CD4-positive, alpha-beta T cell treated with Interleukin-21 for 1 hour (primary cell): ENCODE measurements at regions not wholly inside any gene's neighbourhood (a gene's known extent, or its start where the extent isn't known, plus 50 kb on each side); places are given as distances from the start of the nearest gene placed in this dataset.

Experiments
- DNase-seq: peaks from one replicate; pipeline ENCODE4 v3.0.0-alpha.2; 2020

GRCh38 chr13:105334211-105334610, 1201.3 kb downstream of the EFNB2 start:
- no peak for DNase-seq

- DNase-seq: no peak
Measured at GRCh38 chr13:105333416-105333815, 1202.0 kb downstream of the EFNB2 start.

GRCh38 chr13:105329359-105329758, 1206.1 kb downstream of the EFNB2 start:
- no peak for DNase-seq

GRCh38 chr13:105328212-105328611, 1207.2 kb downstream of the EFNB2 start:
- no peak for DNase-seq

- no peak for DNase-seq
Measured at GRCh38 chr13:105327581-105328126, 1207.8 kb downstream of the EFNB2 start.

GRCh38 chr13:105319875-105320274, 1215.6 kb downstream of the EFNB2 start:
- no peak for DNase-seq

GRCh38 chr13:105316731-105317130, 1218.7 kb downstream of the EFNB2 start:
- no peak for DNase-seq

- DNase-seq: no peak
Measured at GRCh38 chr13:105312906-105313305, 1222.6 kb downstream of the EFNB2 start.

- DNase-seq: no peak
Measured at GRCh38 chr13:105311094-105311493, 1224.4 kb downstream of the EFNB2 start.

- DNase-seq: no peak
Measured at GRCh38 chr13:105307776-105308175, 1227.7 kb downstream of the EFNB2 start.

GRCh38 chr13:105297839-105298238, 1237.6 kb downstream of the EFNB2 start:
- no peak for DNase-seq

- no peak for DNase-seq
Measured at GRCh38 chr13:105291987-105292386, 1243.5 kb downstream of the EFNB2 start.

GRCh38 chr13:105290596-105290995, 1244.9 kb downstream of the EFNB2 start:
- no peak for DNase-seq

- DNase-seq: no peak
Measured at GRCh38 chr13:105285526-105285925, 1249.9 kb downstream of the EFNB2 start.

GRCh38 chr13:105282406-105283285, 1252.8 kb downstream of the EFNB2 start:
- no peak for DNase-seq

- DNase-seq: no peak
Measured at GRCh38 chr13:105278943-105279381, 1256.5 kb downstream of the EFNB2 start.

GRCh38 chr13:105276571-105276970, 1258.9 kb downstream of the EFNB2 start:
- no peak for DNase-seq

- DNase-seq: no peak
Measured at GRCh38 chr13:105273665-105274222, 1261.7 kb downstream of the EFNB2 start.

- DNase-seq: no peak
Measured at GRCh38 chr13:105272660-105273631, 1262.5 kb downstream of the EFNB2 start.

GRCh38 chr13:105266615-105267014, 1268.8 kb downstream of the EFNB2 start:
- DNase-seq: no peak

GRCh38 chr13:105262579-105262978, 1272.9 kb downstream of the EFNB2 start:
- no peak for DNase-seq

- DNase-seq: no peak
Measured at GRCh38 chr13:105259426-105259825, 1276.0 kb downstream of the EFNB2 start.

GRCh38 chr13:105255472-105255871, 1280.0 kb downstream of the EFNB2 start:
- no peak for DNase-seq
